ENCODE measurements at regions not wholly inside any gene's neighbourhood (a gene's known extent, or its start where the extent isn't known, plus 50 kb on each side); places are given as distances from the start of the nearest gene placed in this dataset.

- DNase-seq (ENCODE audit: low spot score) = no peak
These were observed 250.4 kb upstream of the SMIM21 start for GRCh38 chr18:75677696-75678455.

DNA sequence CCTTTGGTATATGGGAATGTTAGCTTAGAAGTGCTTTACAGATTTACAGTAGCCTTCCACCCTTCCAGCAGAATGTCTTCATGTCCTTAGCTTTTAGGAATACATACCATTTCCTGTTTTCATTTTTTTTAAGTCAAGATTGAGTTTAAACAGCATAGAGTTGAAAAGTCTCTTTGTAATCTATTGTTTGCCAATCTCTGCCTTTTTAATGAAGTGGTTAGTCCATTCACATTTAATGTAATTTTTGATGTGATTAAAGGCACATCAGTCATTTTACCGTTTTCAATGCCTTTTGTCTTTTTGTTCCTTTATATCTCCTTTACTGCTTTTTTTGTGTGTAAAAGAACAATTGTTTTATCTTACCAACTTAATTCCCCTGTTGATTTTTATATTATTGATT lies 233.4 kb upstream of the SMIM21 start:
- no peak for DNase-seq (ENCODE audit: low spot score)

- DNase-seq (ENCODE audit: low spot score) = no peak
These were observed 232.1 kb upstream of the SMIM21 start for GRCh38 chr18:75659535-75660023.

DNA sequence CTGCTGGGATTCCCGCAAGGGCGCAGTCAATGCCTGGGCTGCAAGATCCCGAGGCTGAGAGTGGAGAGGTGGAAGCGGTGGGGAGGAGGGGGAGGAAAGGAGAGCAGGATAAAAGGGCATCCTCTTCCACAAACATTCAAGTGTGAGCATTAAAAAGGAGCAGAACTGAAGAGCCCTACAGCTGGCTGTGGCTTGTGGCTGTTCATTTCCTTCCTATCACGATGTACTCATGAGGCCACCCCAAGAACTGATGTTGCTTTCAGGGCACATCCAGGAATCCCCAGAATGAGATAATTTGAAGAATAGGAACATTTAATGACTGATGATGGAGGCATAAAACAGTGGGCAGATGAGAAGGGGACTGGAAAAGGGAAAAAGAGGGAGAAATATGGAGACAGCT lies 230.8 kb upstream of the SMIM21 start:
- no peak for DNase-seq (ENCODE audit: low spot score)

DNA sequence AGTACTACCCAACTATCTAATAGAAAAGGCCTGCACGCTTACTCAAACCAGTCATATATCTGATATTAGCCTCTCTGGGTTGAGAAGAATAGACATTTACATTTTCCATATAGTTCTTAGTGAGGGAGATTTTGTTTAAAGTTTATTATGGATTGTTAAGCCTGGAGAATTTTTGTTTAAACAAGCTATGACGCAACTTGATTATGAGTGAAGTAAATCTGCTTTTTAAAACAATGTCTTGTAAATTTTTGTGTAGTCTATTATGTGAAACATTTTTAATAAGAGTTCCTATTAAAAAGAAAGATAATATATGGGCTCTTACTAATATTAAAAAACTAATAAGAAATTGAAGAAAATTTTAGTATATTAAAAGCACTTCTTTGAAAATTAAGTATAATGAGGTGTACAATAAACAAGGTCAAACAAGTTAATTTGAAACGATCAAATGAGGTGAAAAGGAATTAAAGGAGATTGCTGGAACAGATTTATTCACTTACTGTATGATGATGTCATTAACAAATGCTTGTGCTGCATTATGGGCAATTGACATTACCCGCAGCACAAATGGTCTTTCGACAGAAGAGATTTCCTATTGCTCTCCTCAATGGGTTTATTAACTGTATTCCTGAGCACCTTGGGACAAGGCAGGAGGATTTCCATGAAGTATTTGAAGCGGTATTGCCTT lies 229.2 kb upstream of the SMIM21 start:
- DNase-seq (ENCODE audit: low spot score) = no peak

- DNase-seq (ENCODE audit: low spot score) = no peak
These were observed 228.5 kb upstream of the SMIM21 start for GRCh38 chr18:75656035-75656434.

GRCh38 chr18:75654851-75655751 lies 227.6 kb upstream of the SMIM21 start:
- DNase-seq (ENCODE audit: low spot score) = no peak

DNA sequence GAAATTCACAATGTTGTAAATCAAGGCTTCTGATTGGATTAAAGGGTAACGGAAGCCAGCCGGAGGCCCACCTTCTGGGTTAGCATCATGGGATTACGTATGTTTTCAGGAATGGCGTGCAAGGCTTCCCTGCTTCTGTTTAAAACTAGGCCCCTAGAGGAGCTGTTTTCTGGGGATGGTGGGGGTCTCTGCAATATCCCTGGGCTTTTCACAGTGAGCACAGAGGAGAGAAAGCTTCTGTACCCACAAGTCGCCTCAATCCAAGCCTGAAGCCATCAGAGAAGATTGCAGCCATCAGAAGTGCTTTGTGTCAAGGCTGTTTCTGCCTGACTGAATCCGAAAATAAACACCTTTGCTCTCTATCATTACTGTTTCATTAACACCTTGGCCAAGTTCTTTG lies 226.9 kb upstream of the SMIM21 start:
- no peak for DNase-seq (ENCODE audit: low spot score)

DNA sequence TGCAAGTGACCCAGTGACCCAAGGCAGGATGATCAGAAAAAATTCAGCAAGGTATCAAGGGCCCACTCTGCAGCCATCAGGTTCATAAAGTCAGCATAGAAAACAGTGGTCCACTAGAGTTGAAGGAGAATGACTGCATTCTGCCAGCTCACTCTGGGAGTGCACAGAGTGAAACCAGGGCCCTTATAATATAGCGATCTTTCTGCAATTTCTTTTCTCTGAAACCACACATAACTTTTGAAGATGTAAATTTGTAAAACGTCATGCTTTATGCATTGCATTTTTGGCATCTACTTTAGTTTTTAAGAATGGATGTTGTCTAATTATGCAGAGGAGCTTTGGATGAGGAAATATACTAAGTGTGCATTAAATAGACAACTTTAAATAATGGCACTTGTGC lies 225.0 kb upstream of the SMIM21 start:
- no peak for DNase-seq (ENCODE audit: low spot score)

GRCh38 chr18:75644871-75645270 lies 217.4 kb upstream of the SMIM21 start:
- DNase-seq (ENCODE audit: low spot score) = no peak

- no peak for DNase-seq (ENCODE audit: low spot score)
These were observed 215.6 kb upstream of the SMIM21 start for GRCh38 chr18:75643083-75643482.

GRCh38 chr18:75639472-75639831 lies 211.9 kb upstream of the SMIM21 start:
- no peak for DNase-seq (ENCODE audit: low spot score)

- no peak for DNase-seq (ENCODE audit: low spot score)
These were observed 211.4 kb upstream of the SMIM21 start for GRCh38 chr18:75638776-75639471.

DNA sequence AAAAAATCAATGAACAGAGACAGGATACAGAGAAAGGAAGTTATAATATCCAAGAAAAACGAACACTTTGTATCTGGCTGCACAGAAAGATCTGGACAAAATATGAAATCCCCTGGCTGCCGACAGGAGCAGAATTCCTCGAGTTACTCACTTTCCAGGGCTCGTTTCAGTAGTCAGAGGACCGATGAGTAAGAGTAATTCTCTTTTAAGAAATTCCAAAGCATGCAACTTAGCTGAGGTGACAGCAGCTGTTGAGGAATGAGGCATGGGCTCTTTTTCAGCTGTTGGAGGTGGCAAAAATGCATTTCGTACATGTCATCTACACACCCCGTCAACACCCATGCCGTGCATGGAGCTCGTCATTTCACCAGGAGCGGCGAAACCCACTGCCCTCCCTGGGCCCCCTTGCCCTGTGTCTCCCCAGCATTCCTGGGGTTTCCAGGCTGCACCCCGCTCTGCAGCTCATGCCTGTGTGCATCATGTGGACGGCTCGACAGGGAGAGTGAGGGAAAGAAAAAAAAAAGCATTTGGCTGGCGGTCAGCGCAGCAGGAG lies 210.8 kb upstream of the SMIM21 start:
- no peak for DNase-seq (ENCODE audit: low spot score)

DNA sequence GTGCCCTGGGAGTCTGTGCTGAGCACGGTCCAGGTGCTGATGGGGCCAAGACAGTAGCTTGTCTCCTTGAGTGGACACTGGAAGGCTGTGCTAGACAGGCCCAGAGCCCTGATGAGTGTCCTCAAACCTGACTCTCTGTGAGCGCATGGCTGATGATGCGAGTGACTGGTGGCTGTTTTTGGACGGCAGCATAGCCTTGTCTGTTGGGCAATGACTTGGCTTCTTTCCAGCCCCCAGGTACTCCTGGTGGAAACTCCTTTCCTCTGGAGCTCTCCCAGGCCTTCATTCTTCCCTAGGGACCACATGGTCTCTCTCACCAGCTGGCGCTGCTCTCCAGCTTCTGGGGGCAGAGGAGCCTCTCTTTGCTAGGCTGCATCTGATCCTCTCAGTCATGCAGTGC lies 207.6 kb upstream of the SMIM21 start:
- DNase-seq (ENCODE audit: low spot score) = no peak

GRCh38 chr18:75625966-75626365 lies 198.5 kb upstream of the SMIM21 start:
- DNase-seq (ENCODE audit: low spot score) = no peak

DNA sequence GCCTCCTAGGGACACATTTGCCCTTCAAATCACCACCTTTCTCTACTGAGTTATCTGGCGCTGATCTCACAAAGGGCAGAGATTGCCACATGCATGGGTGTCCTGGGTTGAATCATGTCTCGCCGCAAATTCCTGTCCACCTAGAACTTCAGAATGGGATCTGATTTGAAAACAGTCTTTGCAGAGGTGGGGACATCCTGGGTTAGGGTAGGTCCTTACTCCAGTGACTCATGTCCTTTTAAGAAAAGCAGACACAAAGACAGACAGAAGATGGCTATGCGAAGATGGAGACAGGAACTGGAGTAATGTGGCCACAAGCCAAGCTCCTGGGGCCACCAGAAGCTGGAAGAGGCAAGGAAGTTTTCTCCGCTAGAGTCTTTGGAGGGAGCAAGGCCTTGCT lies 197.4 kb upstream of the SMIM21 start:
- DNase-seq (ENCODE audit: low spot score) = no peak

DNA sequence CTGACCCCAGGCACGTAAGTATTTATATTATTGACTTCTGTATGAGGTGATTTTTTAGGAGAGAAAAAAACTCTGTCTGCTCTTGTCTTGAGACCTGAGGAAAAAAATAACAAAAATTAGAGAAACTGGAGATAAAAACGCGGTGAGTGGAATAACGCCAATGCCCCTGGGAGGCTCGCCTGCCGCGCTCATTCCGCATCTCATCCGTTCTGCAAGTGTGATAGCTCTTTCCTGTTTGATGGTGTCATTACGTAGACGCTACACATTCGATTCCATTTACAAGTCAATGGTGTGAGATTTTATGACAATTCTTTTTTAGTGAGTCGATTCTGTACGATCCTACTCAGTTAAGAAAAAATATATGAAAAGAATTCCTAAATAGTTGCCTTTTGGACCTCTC lies 194.3 kb upstream of the SMIM21 start:
- DNase-seq (ENCODE audit: low spot score) = no peak

DNA sequence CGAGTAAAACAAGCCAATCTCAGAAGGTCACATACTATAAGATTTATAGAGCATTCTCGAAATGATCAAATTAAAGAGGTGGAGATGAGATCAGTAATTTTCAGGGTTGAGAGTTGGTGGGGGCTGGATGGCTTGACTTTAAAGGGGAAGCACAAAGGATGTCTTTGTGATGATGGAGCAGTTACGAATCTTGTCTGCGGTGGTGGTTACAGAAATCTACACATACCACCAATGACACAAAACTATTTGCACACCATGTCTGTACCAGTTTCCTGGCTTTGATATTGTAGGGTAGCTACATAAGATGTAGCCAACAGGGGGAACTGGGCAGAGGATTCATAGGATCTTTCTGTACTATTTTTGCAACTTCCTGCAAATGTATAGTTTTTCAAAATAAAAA lies 190.6 kb upstream of the SMIM21 start:
- no peak for DNase-seq (ENCODE audit: low spot score)

DNA sequence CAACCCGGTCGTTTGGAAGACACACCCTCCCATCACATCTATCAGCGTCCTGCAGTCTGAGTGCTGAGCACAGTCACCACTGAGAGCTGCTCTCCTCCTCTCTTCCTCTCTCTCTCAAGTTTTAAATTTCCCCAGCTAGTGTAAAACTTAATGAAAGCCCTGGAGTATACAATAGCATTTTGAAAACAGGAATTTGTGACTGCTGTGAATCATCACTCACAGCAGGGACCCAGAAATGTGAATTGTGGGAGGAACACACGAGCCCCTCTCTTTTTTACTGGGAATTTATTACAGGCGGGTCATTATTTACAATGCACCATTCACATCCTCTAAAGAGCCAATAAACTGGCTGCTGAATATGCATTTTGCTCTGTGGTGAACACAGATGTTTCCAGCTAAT lies 185.0 kb upstream of the SMIM21 start:
- DNase-seq (ENCODE audit: low spot score) = no peak

- no peak for DNase-seq (ENCODE audit: low spot score)
These were observed 180.2 kb upstream of the SMIM21 start for GRCh38 chr18:75607701-75608100.

DNA sequence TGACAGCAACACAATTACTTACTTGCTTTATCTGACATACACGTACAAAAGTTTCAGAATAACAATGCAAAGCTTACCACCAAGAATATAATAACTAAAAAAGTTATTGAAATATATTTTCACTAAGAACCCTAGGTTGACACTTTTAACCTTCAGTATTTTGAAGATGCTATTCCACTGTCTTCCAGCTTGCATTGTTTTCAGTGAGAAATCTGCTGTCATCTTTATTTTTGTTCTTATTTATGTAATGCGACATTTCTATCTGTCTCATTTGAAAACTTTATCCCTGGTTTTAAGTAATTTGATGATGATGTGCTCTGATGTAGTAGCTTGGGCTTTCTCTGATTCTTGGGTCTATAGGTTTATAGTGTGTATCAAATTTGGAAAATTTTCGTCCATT lies 165.0 kb upstream of the SMIM21 start:
- no peak for DNase-seq (ENCODE audit: low spot score)
